GM23248 (cell line): ENCODE measurements at regions not wholly inside any gene's neighbourhood (a gene's known extent, or its start where the extent isn't known, plus 50 kb on each side); places are given as distances from the start of the nearest gene placed in this dataset.
"Not testable (repeated sequence)": the region's sequence is repeated elsewhere in the genome, so short reads cannot be mapped to it uniquely, and the experiment has no call there.

ENCODE experiments used
- EZH2 ChIP-seq: fragments of 200-600 bp; sonication (generic); IDR thresholded peaks from 2 replicates; pipeline ENCODE4 v1.6.1; 2018; ENCODE audit warnings: antibody characterized with exemption, mild to moderate bottlenecking; ENCODE audit not compliant: insufficient read depth, poor library complexity, severe bottlenecking
- EZH2phosphoT487 ChIP-seq: fragments of 200-600 bp; sonication (generic); IDR thresholded peaks from 2 replicates; pipeline ENCODE4 v1.6.1; 2018; ENCODE audit warnings: antibody characterized with exemption, moderate library complexity, mild to moderate bottlenecking, low read depth; ENCODE audit not compliant: insufficient read depth

DNA sequence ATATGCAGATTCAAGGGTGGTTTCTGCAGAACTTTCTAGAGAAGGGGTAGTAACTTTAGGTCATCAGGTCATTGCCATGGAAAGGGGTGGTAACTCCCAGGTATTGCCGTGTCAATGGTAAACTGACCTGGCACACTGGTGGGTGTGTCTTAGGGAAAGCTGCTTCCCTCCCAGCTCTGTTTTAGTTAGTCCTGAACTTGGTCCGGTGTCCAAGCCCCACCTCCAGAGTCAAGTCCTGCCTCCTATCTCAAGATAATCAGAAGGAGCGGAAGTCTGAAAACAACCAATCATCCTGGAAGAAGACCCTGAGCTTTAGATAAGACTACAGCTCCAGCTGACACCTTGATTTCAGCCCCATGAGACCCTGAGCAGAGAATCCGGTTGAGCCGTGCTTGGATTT is 74.2 kb downstream of the NPIPB5 start:
- TF ChIP-seq EZH2, EZH2phosphoT487: not testable (repeated sequence)
